ENCODE measurements at regions not wholly inside any gene's neighbourhood (a gene's known extent, or its start where the extent isn't known, plus 50 kb on each side); places are given as distances from the start of the nearest gene placed in this dataset.

- no peak for TF ChIP-seq CTCF (IDR thresholded peaks at IDR 0.05)
- no peak for TF ChIP-seq POLR2A (IDR thresholded peaks at IDR 0.05)
- TF ChIP-seq EP300 (IDR thresholded peaks at IDR 0.05): no peak
Observed at GRCh38 chr18:55651236-55651635, 63.2 kb upstream of the TCF4 start.

Measured in ovary (tissue), 3 donors.